Middle frontal gyrus (tissue), 1 donor: ENCODE measurements at regions not wholly inside any gene's neighbourhood (a gene's known extent, or its start where the extent isn't known, plus 50 kb on each side); places are given as distances from the start of the nearest gene placed in this dataset.
"Not testable (repeated sequence)": the region's sequence is repeated elsewhere in the genome, so short reads cannot be mapped to it uniquely, and the experiment has no call there.

Source experiments
- DNase-seq: peaks from one replicate; pipeline ENCODE4 v3.0.0-alpha.2; 2015; ENCODE audit warnings: low spot score; ENCODE audit errors: extremely low spot score

GRCh38 chr12:60666895-60667294 is 1071.1 kb downstream of the SLC16A7 start:
- no peak for DNase-seq

DNA sequence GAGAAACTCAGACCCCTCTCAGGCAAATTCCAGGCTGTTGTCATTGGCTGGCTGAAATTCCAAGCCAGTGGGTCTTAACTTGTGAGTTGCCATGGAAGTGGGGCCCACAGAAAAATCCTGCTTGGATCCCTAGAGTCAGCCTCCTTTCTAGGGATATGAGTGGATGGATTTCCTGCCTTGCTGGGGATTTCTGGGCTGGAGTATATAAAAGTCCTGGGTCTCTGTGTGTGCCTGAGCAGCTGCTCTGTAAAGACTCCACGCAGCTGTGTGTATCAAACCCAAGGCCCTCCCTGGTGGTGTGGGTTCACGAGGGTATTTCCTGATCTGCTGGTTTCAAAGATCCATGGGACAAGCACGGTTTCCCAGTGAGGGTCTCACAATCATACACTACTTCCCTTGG is 1077.1 kb downstream of the SLC16A7 start:
- DNase-seq: no peak

DNA sequence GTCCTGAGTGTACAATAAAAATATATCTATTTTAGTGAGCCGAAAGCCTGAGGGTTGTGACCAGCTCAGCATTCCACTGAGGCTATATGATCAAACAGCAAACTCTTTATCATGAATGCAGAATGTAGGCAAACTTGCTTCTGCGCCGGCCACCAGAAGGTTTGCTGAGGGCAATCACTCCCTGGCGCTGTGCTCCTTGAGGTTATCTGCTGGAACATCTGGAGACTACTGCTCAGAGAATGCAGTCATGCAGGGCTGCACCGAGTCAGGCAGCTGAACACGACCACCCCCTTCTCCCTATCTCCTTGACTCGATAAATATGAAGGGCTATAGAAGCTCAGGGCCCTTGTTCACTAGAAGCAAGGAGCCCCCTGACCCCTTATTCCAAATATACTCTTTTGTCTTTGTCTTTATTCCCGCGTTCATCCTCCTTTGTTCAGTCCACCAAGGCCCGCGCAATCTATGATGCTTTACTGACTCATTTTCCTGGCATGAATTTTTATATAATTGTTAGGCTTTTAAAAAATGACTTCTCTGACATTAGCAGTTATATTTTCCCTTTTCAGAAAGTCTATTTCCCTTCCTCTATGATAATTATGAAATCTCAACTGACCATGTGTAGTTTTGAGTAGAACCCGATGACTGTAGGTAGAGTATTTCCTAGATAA is 1089.3 kb downstream of the SLC16A7 start:
- DNase-seq: no peak

DNA sequence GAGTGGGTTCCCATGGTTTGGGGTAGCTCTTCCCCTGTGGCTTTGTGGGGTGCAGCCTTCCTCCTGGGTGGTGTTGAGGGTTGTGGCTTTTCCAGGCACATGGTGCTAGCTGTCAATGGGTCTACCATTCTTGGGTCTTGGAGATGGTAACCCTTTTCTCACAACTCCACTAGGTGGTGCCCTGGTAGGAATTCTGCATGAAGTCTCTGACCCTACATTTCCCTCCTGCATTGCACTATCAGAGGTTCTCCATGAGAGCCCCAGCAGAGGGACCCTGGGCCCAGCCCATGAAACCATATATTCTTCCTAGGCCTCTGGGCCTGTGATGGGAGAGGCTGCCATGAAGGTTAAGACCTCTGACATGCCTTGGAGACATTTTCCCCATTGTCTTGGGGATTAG is 1093.3 kb downstream of the SLC16A7 start:
- DNase-seq: no peak

DNA sequence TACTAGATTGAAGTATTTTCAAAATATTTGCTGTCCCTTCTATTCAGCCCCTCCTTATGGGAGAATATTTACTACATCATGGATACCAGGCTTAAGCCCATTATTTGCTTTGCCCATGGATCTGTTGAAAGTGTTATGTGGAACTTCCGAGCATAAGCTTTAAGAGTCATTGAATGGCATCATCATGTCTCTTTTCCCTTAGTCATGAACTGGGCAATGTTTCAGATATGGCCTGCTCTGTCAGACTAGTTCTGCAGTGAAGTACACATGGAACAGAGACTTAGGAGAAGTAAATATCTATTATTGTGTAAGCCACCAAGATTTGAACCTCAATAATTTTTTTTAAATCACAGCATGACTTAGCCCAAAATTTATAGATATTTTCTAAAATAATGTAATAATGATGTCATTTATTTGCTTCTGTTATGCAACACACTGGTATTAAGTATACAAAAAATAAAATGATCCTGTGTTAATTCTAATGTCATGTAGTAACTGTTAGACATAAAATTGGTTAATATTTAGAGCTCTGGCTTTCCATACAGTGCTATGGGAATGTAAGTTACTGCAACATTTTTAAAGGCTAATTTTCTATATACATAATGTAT is 1097.3 kb downstream of the SLC16A7 start:
- DNase-seq: no peak

GRCh38 chr12:60704171-60704914 is 1108.5 kb downstream of the SLC16A7 start:
- no peak for DNase-seq

DNA sequence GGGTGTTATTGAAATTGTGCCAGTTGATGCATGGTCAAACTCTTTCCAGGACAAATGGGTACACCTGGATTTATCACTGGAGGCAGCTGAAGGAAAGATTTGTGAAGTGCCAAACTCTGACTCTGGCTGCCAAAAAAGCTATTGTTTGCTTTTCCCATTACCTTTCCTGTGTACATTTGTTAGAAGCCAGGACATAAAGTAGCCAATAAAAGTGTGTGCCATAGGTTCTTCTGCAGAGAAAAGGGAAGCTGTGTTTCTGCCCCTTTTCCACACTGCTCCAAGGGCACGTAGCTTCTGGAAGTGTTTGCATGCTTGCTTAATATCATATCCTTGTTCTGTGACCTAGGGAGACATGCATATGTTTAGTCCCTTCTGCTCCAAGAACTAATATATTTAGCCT is 1114.4 kb downstream of the SLC16A7 start:
- no peak for DNase-seq

DNA sequence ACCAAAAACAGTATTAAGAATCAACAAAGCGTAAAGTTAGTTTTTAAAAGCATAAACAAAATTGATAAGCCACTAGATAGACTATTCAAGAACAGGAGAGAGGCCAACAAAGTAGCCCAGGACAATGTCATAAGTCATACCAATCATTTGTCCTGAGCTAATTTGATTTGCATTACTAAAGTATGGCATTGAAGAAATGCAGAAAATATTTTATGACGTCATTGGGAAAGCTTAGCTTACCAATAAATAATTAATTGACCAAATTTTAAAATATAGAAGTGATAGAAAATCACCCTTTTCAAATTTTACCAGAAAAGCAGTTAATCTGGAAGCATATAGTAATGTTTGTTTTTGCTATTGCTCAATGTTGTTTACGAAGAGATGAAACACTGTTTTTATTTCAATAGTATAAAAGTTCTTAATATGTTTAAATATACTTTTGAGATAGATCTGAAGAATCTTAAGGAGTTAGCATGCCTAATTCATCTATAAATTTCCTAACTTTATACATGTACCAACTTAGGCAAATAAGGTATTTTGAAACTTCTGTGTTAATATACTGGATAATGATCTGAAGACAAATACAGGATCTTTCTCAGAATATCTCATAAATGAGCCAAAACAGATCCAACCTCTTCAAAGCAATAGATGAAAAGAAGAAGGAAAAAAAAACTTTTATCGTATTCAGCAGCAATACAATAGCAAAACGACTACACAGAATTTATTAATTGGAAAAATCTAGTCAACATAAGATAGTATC is 1118.5 kb downstream of the SLC16A7 start:
- DNase-seq: no peak

DNA sequence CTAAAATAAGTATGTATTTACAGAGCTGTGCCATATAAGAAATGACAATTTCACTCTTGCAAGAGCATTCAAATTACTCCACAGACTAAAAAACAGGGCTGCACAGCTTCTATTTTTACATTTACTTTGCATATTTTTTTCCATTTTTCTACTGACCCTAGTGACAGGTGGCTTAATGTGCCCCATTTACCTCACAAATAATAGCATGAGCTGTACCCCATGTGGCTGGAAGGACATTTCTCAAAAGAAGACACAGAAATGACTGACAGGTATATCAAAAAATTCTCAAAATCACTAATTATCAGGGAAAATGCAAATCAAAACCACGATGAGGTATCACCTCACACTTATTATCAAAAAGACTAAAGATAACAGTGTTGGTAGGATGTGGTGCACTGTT is 1128.6 kb downstream of the SLC16A7 start:
- DNase-seq: no peak

DNA sequence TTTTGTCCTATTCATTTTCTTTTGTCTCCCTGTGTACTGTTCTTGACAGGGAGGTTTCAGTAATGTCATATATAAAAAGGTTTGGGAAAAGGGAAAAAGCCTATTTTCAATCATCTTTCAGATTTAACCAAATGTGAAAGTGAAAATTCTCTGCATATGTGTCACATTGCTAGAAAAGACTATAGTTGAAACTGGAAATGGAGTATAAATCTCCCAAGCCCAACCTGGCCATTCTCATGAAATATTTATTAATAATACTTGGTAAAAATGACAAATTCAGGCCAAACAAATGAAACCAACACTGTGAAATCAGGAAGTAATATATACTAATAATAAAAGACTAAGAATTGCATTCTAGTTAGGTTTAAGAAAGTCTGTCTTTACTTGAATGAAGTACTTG is 1129.2 kb downstream of the SLC16A7 start:
- DNase-seq: no peak

DNA sequence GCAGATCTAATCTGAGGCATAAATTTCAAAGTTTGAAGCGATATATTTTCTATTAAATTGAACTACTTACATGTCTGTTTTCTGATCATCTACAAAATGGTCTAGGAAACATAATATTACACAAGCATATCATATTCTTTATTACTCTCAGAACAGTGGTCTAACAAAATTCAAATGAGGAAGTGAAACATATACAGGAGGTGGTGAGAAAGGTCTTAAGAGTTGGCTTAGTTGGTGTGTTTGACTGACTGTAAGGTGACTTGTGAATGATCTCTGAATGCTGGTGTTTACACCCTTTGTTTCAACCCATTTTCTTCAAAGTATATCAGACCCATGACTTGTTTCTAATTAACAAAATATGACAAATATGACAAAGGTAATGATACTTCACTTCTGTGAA is 1156.8 kb downstream of the SLC16A7 start:
- DNase-seq: no peak

DNA sequence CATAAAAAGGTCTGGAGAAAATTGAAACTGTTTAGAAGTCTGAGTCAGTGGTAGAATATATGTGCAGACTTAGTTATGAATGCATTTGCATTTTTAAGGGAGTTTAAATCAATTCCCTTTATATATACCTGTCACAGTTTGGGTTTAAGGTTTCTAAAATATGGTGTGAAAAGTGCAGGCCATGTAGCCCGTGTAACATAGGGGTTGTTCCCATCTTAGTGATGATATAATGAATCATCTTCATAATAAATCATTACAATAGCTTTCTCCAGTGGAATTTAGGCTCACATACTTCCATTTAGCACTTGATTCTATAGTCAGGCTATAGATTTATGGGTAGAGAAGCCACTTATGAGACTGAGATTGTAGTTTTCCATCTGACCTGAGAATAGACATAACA is 1162.4 kb downstream of the SLC16A7 start:
- no peak for DNase-seq

DNA sequence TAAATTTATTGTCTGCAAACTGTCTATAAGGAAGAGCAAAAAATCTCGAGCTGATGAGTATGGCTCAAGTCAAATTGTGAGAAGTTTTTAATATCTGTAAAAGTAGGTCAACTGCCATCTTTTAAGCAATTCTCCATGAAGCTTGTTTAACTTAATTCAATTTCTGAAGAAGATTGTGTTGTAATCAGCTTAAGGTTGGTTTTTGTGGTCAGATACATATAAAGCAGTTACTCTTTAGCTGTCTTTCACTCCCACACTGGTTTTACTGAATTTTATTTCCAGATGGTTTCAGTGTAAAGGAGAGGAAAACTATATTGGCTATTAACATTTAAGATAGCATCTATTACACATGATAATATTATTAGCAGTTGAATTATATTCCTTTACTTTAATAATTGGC is 1165.1 kb downstream of the SLC16A7 start:
- no peak for DNase-seq

GRCh38 chr12:60801166-60801565 is 1205.3 kb downstream of the SLC16A7 start:
- not testable (repeated sequence) for DNase-seq

- no peak for DNase-seq
Observed at GRCh38 chr12:60803147-60803546, 1207.3 kb downstream of the SLC16A7 start.

- no peak for DNase-seq
Observed at GRCh38 chr12:60805364-60805763, 1209.5 kb downstream of the SLC16A7 start.

GRCh38 chr12:60819794-60820193 is 1224.0 kb downstream of the SLC16A7 start:
- no peak for DNase-seq

DNA sequence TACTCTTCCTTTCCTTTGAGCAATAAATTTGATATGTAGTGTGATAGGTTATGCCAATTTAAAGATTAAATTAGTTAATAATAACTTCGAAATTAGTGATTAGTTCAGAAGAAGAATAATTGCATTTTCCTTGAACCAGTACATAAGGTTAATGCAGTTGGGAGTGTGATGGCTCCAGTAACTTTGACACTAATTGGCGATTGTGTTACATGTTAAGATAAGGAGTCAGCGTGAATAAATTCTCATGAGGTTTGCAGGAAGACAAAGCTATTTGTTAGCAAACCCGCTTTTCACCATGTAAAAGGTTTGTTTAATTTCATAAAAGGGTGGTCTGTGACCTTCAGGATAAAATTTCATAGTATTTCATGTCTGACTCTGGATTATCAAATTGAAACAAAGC is 1226.8 kb downstream of the SLC16A7 start:
- DNase-seq: no peak

- DNase-seq: no peak
Observed at GRCh38 chr12:60830381-60830780, 1234.6 kb downstream of the SLC16A7 start.

DNA sequence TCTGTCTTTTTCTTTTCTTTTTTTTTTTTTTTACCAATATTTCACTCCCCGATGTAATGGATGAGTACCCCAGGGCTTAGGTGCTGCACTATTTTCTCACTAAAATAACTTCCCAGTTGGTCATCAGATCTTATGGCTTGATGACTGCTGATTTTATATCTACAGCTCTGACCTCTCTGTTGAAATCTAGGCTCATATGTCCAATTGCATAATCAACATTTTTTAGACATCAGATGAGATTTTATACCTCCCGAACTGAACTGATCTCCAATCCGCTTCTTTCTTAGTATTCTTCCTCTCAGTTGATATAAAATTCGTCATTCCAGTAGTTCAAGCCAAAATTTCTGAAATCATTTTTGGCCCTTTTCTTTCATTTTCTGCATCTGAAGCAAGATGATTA is 1236.5 kb downstream of the SLC16A7 start:
- no peak for DNase-seq

DNA sequence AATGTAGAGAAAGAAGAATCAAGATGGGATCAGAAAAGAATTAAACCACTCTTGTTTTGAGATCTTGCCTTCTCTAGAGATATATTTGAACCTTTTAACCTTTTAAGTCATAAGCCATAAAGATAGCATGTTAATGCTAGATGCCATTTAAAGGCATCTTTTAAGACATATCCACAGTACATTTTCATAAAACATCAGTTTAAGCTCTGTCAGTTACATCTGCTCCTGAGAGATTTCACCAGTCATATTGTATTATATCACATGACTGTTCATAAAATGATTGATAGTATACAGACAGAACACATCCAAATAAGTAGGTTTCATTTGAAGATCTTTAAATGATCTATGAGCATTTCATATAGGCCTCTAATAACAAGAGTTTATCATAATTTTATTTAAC is 1238.5 kb downstream of the SLC16A7 start:
- DNase-seq: no peak

DNA sequence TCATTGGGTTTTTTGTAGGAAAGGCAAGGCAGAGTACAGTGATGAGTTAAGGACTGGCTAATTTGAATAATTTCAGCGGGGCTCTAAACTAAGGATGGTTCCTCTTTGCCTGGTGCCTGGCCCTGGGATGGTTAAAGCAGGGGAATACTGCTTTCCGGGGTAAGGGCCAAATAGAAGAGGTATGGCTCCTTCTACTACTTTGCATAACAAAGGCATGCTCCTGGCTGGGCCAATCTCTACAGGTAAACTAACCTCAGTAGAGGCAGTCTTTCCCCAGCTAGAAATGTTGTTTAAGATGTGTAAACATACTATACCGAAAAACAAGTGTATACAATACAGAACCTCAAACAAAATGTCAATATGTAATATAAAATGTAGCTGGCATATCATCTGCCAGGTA is 1239.0 kb downstream of the SLC16A7 start:
- DNase-seq: no peak
